GM21786 (cell line): ENCODE measurements at regions not wholly inside any gene's neighbourhood (a gene's known extent, or its start where the extent isn't known, plus 50 kb on each side); places are given as distances from the start of the nearest gene placed in this dataset.
A peak's percentile ranks its signal among the peaks of the same experiment; 100 is the strongest.
"Not testable (repeated sequence)": the region's sequence is repeated elsewhere in the genome, so short reads cannot be mapped to it uniquely, and the experiment has no call there.

Experiments used
- ATAC-seq: cut with Tn5 transposase; IDR thresholded peaks from one replicate; pipeline ENCODE4 v1.9.1; 2021; ENCODE audit not compliant: unreplicated experiment

DNA sequence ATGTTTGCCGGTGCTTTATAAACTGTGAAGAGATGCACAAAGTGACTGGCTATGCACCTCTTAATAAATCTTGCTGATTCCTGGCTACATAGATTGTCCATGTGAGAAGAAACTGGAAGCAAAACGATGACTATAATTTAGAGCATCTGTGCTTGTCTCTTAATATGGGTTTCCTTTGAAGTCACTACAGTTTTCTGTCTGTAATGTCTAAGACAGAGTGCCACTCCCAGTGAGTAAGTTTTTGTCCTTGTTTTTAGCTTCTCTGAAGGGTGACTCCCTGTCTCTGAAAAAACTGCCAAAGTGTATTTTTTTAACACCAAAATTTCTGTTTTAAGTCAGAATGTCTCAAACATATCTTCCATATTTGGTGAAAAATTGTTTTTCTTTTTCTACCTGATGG, 175.1 kb downstream of the FASLG start:
- ATAC-seq, result no peak

DNA sequence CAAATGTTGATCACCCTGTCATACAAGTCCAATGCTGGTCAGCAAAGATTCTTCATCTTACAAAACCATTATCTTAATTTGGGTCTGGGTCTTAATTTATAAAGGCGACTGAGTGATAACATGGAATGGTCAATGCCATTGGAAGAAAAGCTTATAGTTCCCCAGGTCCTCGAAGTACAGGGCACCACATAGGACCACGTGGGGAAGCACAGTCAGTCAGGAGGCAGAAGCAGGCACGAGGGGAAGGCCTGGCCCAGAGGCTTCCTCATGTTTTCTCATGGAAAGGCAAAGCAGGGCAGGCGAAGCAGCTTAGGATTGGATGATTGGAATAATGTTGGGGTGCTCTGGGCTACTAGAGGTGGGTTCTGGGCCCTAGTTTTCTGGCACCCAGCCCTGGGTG, 175.7 kb downstream of the FASLG start:
- ATAC-seq, result no peak

DNA sequence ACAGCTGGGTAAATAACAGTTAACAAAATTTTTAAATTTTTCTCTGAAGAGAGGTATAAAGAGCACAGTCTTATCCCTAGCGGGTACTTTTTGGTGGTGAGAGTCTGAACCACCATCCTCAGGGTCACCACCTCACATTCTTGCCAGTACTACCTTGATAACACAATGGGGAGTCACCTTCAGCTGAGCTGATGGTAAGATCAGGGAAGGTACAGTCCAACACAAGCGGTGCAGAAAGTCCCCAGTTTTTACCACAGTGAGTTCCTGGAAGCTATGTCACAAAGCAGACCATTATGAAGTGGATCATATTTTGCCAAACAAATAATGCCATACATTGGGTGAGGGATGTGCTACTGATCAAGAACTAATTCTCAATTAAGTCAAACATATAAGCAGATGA, 176.9 kb downstream of the FASLG start:
- ATAC-seq, result no peak

DNA sequence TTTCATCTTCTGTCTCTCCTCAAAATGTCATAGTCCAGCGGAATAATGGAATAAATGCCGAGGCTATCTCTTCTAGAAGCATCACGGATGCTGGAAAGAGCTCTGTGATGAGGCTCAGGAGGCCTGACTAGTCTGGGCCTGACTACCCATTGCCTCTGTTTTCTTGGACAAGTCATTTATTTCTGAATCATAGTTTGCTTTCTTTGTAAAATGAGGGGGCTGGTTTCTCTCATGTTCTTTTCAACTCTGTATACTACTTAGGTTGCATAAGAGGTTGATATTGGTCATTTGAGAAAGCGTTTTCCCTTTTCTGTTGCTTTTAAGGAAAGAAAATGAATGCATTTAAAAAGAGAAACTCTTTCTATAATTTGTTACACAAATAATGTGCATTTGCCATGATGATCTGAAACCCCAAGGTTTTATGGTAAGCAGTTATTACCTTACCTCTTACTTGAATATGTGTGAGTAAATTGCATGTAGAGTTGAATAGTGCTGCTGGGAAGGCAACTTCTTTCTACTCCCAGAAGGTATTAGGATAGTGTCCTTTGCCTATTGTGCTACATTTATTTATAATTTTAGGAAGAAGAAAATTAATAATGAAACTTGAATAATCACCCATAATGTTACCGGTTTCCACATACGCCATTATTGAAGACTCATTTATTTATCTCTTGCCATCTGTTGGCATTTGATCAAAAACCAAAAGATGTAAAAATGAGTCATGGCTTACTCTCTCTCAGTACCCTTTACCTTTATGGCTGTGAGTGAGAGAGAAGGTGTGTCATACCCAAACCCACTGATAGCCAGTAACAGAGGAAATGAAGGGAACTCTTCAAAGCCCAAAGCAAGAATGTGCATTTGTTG, 179.1 kb downstream of the FASLG start:
- no peak for ATAC-seq

DNA sequence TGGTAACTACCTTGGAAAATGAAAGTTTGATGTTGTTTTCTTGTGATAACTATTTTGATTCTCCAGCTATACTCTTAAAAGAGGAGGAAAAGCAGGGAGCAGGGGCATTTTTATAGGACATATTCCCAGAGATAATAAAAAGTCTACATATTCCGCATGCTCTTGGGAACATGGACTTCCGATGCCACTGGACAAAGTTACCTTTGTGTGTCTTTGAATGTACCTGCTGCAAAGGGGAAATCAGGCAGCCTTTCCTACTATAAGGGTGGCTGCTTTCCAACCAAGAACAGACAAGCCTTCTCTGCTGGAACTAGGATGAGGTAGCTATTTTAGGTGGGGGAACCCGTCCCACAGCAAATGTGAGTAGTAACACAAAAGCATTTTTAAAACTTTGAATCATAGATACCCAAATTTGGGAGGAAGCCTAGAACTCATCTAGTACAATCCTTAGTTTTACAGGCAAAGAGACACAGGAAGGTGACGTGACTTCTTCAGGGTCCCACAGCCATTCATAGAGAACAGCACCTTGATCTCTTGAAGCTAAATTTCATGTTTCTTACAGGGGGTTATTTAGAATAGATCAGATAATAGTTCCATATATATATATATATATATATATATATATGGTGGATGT, 179.9 kb downstream of the FASLG start:
- no peak for ATAC-seq

DNA sequence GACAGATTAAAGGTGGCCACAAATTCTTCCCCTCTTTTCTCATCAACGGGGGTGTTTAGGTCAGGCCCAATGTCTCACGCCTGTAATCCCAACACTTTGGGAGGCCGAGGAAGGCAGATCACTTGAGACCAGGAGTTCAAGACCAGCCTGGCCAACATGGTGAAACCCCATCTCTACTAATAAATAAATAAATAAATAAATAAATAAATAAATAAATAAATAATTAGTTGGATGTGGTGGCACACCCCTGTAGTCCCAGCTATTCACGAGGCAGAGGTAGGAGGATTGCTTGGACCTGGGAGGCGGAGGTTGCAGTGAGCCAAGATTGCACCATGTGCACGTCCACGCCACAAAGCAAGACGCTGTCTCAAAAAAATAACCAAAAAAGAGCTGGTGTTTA, 180.7 kb downstream of the FASLG start:
- not testable (repeated sequence) for ATAC-seq

DNA sequence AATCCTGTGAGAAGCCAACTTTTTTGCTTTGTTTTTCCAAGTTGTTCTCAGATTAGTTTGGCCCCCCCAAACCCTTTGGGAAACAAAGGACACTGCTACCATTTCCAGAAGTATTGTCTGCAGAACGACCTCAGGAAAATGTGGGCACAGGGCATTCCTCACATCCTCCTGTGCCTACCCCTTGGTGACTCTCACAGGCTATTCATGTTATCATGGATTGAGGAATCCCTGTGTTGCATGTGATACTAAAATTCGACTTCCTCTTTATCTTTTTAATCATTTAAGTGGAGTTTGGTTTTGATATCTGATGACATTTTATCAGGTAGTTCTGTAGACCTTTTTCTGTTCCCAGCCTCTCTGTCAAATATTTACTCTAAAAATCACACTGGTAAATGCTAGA, 184.5 kb downstream of the FASLG start:
- no peak for ATAC-seq

DNA sequence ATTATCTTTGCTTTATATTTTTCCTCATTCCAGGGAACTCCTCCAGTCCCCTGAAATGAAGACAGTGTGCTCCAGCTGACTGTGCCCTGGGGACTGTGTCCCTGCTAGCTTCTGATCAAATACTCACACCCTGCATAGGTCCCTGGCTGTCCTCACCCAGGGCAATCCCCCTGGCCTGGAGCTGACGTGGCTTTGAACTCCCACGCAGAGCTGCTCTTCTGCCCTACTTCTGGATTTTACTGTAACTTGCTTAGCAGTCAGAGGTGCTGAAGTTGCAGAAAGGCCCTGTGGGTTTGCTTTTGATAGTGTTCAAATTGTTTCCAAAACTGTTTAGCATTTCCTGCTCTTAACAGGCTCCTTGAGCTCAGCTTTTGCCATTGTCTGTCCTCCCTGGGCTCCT, 186.5 kb downstream of the FASLG start:
- no peak for ATAC-seq

DNA sequence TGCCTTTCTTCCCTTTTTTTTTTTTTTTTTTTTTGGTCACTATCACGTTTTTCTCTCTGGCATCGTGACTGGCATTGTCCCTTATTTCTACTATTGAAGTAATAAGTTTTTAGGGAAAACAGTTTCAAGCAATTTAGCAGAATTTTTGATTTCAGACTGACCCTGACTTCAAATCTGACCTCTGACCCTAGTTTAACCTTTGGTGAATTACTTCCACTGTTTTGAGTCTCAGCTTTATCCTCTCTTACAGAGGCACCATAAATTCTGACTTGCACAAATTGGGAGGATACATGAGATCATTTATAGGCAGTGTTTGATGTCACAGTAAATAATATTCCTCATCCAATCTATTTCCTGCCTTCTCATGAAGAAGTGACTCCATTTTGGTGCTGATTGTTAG, 187.0 kb downstream of the FASLG start:
- no peak for ATAC-seq

DNA sequence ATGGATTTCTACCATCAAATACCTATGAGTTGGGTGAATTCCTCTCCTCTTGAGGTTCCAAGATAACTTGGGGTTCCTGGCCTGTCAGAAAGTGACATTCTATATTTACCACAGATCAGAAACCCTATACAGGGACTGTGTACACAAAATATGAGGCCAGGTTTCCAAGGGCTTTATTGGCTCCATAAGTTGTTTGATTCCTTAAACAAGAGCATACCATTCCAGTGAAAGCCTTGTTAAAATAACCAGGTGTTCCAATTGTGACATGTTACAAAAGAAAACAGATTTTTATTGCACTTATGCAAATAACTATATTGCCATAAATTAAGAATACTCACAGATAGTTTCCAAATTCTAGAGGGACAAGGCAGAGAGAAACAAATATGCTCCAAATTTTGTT, 188.9 kb downstream of the FASLG start:
- not testable (repeated sequence) for ATAC-seq

DNA sequence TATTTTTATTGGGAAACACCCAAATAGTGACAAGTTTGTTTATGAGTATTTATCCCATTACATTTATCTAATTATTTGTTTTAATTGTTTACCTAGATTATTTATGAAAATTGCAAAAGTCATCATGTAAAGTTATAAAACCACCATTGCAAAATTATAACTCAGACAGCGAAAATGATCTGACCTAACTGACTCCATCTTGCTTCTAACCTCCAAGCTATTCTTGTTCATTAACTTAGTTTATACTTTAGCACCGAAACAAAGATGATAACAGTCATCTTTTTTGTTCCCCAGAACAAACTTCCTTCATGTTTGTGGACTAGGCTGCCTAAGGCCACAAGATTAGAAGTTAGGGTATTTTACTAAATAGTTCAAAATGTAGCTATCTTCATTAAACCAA, 190.8 kb downstream of the FASLG start:
- no peak for ATAC-seq

DNA sequence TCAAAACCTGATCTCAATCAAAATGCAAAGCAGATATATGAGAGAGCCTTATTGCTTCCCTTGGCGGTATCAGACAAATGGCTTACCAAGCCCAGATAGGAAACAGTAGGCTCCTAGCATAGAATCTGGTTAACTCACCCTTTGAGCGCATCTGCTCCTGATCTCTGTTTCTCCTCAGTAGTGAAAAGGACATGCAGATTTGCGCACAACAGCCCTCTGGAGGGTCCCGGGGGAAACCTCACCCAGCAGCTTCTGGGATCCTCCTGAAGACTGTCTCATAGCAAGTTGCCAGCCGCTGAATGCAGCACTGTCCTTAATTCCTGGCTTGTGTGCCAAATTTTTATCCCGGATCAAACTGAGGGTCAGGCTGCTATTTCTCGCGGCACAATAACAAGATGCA, 192.2 kb downstream of the FASLG start:
- no peak for ATAC-seq

DNA sequence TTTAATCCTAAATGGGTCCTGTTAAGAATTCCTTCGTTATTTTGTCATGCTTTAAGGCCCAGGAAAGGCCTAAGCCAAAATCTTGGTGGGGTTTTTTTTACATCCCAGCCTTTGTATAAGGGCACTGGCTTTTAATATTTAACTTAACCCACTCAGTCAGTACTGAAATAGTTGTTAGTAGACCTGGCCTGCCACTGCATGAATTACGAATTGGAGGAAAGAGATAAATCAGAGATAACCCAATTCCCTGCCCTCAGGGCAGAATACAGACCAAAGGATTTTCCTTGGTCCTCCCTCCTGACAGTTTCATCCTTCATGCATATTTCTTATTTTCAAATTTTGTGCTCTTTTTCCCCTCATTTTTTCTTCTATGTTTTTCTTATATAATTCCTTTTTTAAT, 193.0 kb downstream of the FASLG start:
- no peak for ATAC-seq

DNA sequence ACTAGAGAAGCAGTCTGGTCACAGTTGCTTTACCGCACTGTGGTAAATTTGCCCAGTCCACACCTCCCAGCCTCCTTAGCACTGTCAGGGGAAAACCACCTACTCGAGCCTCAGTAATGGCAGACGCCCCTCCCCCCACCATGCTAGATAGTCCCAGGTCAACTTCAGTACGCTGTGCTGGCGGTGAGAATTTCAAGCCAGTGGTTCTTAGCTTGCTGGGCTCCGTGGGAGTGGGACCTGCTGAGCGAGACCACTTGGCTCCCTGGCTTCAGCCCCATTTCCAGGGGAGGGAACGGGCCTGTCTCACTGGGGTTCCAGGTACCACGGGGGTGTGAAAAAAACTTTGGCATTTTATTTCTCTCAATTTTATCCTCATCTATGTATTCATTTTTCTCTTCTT, 194.8 kb downstream of the TNFSF18 start:
- ATAC-seq, result not testable (repeated sequence)

DNA sequence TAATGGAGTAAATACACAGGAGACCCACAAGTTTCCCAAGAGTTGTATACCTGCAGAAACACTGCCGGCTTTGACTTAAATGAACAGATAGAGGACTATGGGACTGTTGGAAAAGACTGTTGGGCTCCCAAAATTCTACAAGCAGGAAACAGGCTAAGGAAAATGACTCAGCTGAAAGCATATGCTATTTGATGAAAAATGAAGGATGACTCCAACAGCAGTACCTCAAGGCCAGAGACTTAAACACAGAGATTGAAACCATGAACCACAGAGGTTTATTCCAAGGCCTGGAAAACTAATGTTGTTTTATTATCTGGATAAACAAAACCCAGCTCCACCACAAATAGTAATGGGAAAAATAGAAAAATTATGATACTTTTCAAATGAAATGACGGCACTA, 187.7 kb downstream of the TNFSF18 start:
- no peak for ATAC-seq

DNA sequence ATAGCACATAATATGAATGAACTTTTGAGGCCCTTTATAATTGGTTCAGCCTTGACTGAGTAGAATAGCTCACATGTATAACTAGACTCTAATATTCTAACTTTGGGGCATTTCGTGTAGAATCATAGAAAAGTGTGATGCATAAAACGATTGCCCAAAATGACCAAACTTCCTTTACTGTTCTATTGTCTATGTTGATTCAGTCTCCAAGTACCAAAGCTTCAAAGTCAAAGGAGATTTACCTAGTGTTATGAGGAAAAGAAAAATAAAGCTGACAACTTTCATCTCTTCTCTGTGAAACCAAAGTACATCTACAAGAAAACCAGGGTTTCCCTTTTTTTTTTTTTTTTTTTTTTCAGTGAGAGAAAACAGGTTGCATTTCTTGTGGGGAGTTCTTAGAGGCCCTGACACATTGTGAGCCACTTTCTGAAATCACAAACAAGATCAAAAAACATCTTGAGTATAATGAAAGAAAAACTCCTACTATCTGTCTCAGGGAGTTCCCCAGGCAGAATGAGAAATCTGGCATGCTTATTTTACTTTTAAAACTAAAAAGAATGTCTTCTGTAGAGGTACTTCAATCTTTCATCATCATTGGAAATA, 183.4 kb downstream of the TNFSF18 start:
- ATAC-seq, result no peak

DNA sequence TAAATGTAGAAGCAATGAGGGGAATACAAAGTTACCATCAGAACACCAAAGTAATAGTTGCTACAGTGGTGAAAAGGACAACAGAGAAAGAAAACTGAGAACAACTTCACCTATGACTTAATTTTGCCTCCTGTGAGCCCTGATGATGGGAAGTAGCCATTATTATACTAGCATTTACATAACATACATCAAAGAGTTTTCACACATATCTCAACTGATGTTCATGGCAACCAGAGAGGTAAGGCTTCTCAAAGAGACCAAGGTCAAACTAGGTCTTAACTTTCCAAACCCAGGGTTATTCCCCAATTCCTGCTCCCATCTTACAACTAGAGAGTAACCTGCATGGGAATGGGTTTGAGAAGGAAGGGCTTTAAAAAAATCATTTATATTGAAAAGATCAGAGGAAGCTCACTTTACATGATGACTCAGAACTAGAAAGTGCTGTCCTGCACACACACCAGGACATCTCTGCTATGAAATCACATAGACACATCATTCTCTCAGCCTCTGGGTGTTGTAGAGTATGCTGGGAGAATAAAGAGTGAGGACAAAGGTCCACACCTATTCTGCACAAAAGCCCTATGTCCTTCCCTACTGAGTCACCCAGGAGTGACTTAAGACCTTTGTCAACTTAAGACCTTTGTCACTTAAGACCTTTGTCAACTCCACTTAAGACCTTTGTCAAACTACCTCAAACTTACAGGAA, 179.7 kb downstream of the TNFSF18 start:
- no peak for ATAC-seq

DNA sequence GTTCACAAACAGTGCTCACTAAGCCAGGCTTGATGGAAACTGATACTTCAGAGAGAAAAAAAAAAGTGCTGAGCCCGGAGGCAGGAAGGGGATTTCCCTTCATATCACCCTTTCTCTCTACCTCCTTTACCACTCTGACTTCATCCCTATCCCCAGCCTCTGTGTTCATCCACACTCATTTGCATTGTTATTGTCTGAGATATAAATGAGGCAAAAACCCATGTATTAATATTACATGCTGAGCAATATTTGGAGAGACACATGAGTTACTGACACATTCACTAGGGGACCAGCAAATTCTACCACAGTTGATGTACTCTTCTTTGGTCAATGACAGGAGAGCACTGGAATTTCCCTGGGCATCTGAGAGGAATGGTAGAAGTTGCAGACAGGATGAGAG, 175.8 kb downstream of the TNFSF18 start:
- ATAC-seq, result peak; percentile 53

DNA sequence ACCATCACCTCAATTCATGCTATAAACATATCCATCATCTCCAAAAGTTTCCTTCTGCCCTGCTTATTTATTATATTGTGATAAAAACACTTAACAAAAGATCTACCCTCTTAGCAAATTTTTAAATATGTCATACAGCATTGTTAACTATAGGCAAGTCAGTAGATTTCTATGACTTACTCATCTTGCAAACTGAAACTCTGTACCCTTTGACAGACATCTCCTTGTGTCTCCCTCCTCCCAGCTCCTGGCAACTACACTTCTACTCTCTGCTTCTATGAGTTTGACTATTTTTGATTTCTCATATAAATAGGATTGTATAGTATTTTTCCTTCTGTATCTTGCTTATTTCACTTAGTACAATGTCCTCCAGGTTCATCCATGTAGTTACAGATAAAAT, 174.8 kb downstream of the TNFSF18 start:
- no peak for ATAC-seq

DNA sequence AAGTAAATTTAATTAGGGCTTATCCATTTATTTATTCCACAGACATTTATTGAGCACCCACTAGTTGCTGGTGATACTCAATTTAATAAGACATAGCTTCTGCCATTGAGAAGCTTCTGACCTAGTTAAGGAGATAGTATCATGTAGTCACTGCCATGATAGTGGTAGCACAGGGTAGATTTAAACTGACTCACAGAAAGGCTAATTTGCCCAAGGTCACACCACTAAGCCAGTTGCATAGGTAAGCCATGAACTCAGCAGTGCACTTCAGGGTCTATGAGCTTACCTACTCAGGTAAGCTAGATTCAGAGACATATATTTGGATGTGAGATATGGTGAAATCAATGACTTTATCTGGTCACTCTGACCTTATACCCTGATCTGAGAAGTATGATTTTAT, 168.4 kb downstream of the TNFSF18 start:
- ATAC-seq, result no peak

DNA sequence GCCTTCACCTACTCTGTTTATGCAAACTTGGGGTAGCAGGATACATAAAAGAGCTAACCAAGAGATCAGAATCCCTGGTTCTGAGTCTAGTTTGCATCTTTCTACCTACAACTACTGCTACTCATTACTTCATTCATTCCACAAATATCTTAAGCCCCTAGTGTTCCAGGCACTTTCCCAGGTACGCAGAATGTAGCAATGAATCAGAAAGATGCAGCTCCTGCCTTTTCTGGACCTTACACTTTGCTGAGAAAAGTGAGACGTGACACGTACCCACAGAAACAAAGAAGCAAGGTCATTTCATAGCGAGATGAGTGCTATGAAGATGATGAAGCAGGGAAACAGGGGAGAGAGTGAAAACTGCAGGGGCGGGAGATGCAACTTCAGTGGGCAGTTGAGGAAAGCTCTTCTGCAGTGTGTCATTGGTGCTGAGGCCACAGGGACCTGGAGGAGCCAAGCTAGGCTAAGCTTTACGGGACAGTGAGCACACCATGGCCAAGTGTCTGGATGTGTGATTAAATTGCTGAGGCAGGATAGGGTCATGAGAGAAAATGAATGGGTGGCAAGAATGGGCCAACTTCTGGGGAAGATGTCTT, 167.9 kb downstream of the TNFSF18 start:
- no peak for ATAC-seq
